Neutrophil (primary cell): ENCODE measurements at regions not wholly inside any gene's neighbourhood (a gene's known extent, or its start where the extent isn't known, plus 50 kb on each side); places are given as distances from the start of the nearest gene placed in this dataset.

Experiments used
- H3K27ac ChIP-seq: fragments of 200-600 bp; sonication (generic); 2 replicates; pipeline ENCODE4 v1.5.1; 2016; ENCODE audit warnings: mild to moderate bottlenecking, moderate library complexity
- H3K27me3 ChIP-seq: fragments of 200-600 bp; sonication (generic); 2 replicates; pipeline ENCODE4 v1.6.0; 2016; ENCODE audit warnings: mild to moderate bottlenecking
- H3K36me3 ChIP-seq: fragments of 200-600 bp; sonication (generic); 2 replicates; pipeline ENCODE4 v1.5.1; 2017
- H3K4me1 ChIP-seq, 2 experiments: fragments of 200-600 bp in 1 of 2; sonication (generic) in 1 of 2; 1 replicate in 1 of 2; 2 replicates in 1 of 2; pipeline versions ENCODE4 v1.5.1 to v1.6.1; 2013 to 2016; ENCODE audit warnings: low read depth in 1 of 2, low read length in 1 of 2, mild to moderate bottlenecking in 1 of 2, moderate library complexity in 1 of 2; ENCODE audit not compliant: control insufficient read depth in 1 of 2, insufficient read depth in 1 of 2
- H3K4me3 ChIP-seq, 2 experiments: fragments of 200-600 bp in 1 of 2; sonication (generic) in 1 of 2; 1 replicate in 1 of 2; 2 replicates in 1 of 2; pipeline ENCODE4 v1.5.1; 2013 to 2016; ENCODE audit warnings: low read depth in 1 of 2, low read length in 1 of 2, mild to moderate bottlenecking in 1 of 2, moderate library complexity in 1 of 2
- H3K9me3 ChIP-seq: fragments of 200-600 bp; sonication (generic); 2 replicates; pipeline ENCODE4 v1.5.1; 2016
- CTCF ChIP-seq: fragments of 200-600 bp; sonication (generic); IDR thresholded peaks from 2 replicates; pipeline ENCODE4 v1.5.1; 2016; ENCODE audit warnings: antibody characterized with exemption

GRCh38 chr3:135762188-135762856 is 203.2 kb upstream of the PPP2R3A start:
- Histone ChIP-seq H3K4me1 (no peaks in the 10 kb centered on the region), H3K27ac (no peak overlapping the region), H3K4me3 (no peak overlapping the region), H3K36me3 (no peaks in the 10 kb centered on the region), H3K9me3 (peaks cover 5% of the 10 kb centered on the region), H3K27me3 (no peaks in the 10 kb centered on the region)
- no peak for TF ChIP-seq CTCF

- H3K36me3 ChIP-seq, result no peaks in the 10 kb centered on the region
- H3K4me1 ChIP-seq, result no peaks in the 10 kb centered on the region
- H3K4me3 ChIP-seq, result no peak overlapping the region
- H3K27me3 ChIP-seq, result no peaks in the 10 kb centered on the region
- peaks cover 5% of the 10 kb centered on the region for H3K9me3 ChIP-seq
- TF ChIP-seq CTCF, result no peak
- no peak overlapping the region for H3K27ac ChIP-seq
These were observed 199.4 kb upstream of the PPP2R3A start for GRCh38 chr3:135766115-135766514.

- H3K27ac ChIP-seq, result no peak overlapping the region
- no peaks in the 10 kb centered on the region for H3K4me1 ChIP-seq
- no peaks in the 10 kb centered on the region for H3K36me3 ChIP-seq
- H3K27me3 ChIP-seq, result no peaks in the 10 kb centered on the region
- no peaks in the 10 kb centered on the region for H3K9me3 ChIP-seq
- no peak for TF ChIP-seq CTCF
- H3K4me3 ChIP-seq, result no peak overlapping the region
These were observed 193.8 kb upstream of the PPP2R3A start for GRCh38 chr3:135771760-135772159.

- Histone ChIP-seq H3K9me3 (no peaks in the 10 kb centered on the region), H3K27ac (no peak overlapping the region), H3K27me3 (no peaks in the 10 kb centered on the region), H3K4me3 (no peak overlapping the region), H3K36me3 (no peaks in the 10 kb centered on the region), H3K4me1 (no peaks in the 10 kb centered on the region)
- TF ChIP-seq CTCF, result no peak
These were observed 186.5 kb upstream of the PPP2R3A start for GRCh38 chr3:135779024-135779423.

- Histone ChIP-seq H3K27me3 (no peaks in the 10 kb centered on the region), H3K4me3 (no peak overlapping the region), H3K4me1 (no peaks in the 10 kb centered on the region), H3K27ac (no peak overlapping the region), H3K9me3 (no peaks in the 10 kb centered on the region), H3K36me3 (no peaks in the 10 kb centered on the region)
- no peak for TF ChIP-seq CTCF
These were observed 185.8 kb upstream of the PPP2R3A start for GRCh38 chr3:135779590-135780235.
